Testis (tissue), 2 donors: ENCODE measurements at regions not wholly inside any gene's neighbourhood (a gene's known extent, or its start where the extent isn't known, plus 50 kb on each side); places are given as distances from the start of the nearest gene placed in this dataset.

ENCODE experiments used
- DNase-seq: peaks from one replicate; pipeline ENCODE4 v3.0.0-alpha.2; 2019
- H3K27ac ChIP-seq, 2 donors: fragments of 200-600 bp; sonication (generic); one replicate each; pipeline ENCODE4 v1.5.1; 2019
- H3K27me3 ChIP-seq: fragments of 200-600 bp; sonication (generic); one replicate; pipeline ENCODE4 v1.5.1; 2019
- H3K36me3 ChIP-seq: fragments of 200-600 bp; sonication (generic); one replicate; pipeline ENCODE4 v1.5.1; 2017; ENCODE audit warnings: low read depth; ENCODE audit errors: missing control alignments
- H3K4me1 ChIP-seq: fragments of 200-600 bp; sonication (generic); one replicate; pipeline ENCODE4 v1.5.1; 2019
- H3K4me3 ChIP-seq, 2 donors: fragments of 200-600 bp; sonication (generic); one replicate each; pipeline ENCODE4 v1.5.1; 2017 to 2019
- H3K9me3 ChIP-seq: fragments of 200-600 bp; sonication (generic); one replicate; pipeline ENCODE4 v1.5.1; 2017
- CTCF ChIP-seq, 3 experiments: fragments of 450-650 bp in 2 of 3; fragments of 200-600 bp in 1 of 3; sonication (generic) in 1 of 3; IDR thresholded peaks; one replicate each; pipeline ENCODE4 v1.5.1; 2016 to 2019; ENCODE audit warnings: antibody characterized with exemption in 3 of 3, mild to moderate bottlenecking in 2 of 3, moderate library complexity in 1 of 3
- POLR2A ChIP-seq: fragments of 450-650 bp; IDR thresholded peaks from one replicate; pipeline ENCODE4 v1.6.1; 2017; ENCODE audit warnings: antibody characterized with exemption, mild to moderate bottlenecking, moderate library complexity
- WGBS, 2 donors: methylation state at CpG; one replicate each; pipeline ENCODE4 v1.1.5; 2018; 5-methylcytosine and 5-hydroxymethylcytosine counted together
- intact Hi-C: fragments of 100-400 bp; cut with DNase I; formaldehyde crosslinking; loops from one replicate; pipeline ENCODE4 v1.15.1; 2023; ENCODE audit warnings: low total_unique reads

GRCh38 chr2:173831312-173832229, 133.6 kb downstream of the SP3 start:
- WGBS, 2 donors: 32 to 49% methylated on average over 8 to 11 of the region's 11 CpGs
- H3K36me3 ChIP-seq: no peaks in the 10 kb centered on the region
- H3K27me3 ChIP-seq: no peaks in the 10 kb centered on the region
- H3K4me1 ChIP-seq: peaks cover 17% of the 10 kb centered on the region
- no peaks in the 10 kb centered on the region for H3K9me3 ChIP-seq
- no peak overlapping the region for H3K4me3 ChIP-seq
- intact Hi-C loops: no loop called here
- peak overlapping the region in 1 of 2 donors; percentile 28 for H3K27ac ChIP-seq
- DNase-seq: peak; percentile 76
- TF ChIP-seq POLR2A: no peak
- TF ChIP-seq CTCF (IDR thresholded peaks at IDR 0.05): no peak

GRCh38 chr2:173834141-173834540, 131.0 kb downstream of the SP3 start:
- Histone ChIP-seq H3K4me3 (no peak overlapping the region), H3K9me3 (no peaks in the 10 kb centered on the region), H3K36me3 (no peaks in the 10 kb centered on the region), H3K4me1 (peaks cover 17% of the 10 kb centered on the region), H3K27ac (no peak overlapping the region), H3K27me3 (no peaks in the 10 kb centered on the region)
- no peak for DNase-seq
- intact Hi-C loops: no loop called here
- no peak for TF ChIP-seq POLR2A
- TF ChIP-seq CTCF (IDR thresholded peaks at IDR 0.05): no peak
- WGBS, 2 donors: 84 to 92% methylated on average over 2 of the region's 2 CpGs

DNA sequence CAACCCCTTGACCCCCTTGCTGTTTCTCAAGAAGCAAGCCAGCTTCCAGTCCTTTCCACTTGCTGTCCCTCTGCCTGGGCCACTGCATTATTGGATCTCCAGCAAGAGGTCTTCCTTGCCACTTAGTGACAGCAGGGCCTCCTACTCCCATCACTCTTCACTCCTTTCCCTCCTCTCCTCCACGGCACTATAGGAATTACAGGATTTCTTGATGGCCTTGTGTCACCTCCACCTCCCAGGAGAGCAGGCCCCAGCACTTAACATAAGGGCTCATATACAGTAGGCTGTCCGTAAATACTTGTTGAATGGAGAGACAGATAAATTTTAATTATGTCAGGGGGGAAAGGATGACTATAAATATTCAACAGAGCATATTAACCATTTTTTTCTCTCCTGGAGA, 129.4 kb downstream of the SP3 start:
- Histone ChIP-seq H3K9me3 (no peaks in the 10 kb centered on the region), H3K27me3 (no peaks in the 10 kb centered on the region), H3K4me1 (peaks cover 14% of the 10 kb centered on the region), H3K36me3 (no peaks in the 10 kb centered on the region), H3K4me3 (no peak overlapping the region), H3K27ac (no peak overlapping the region)
- intact Hi-C loops: no loop called here
- whole genome bisulfite sequencing, 2 donors: 85 to 91% methylated on average over 2 of the region's 2 CpGs
- TF ChIP-seq POLR2A (no peak), CTCF (IDR thresholded peaks at IDR 0.05) (no peak)
- no peak for DNase-seq

GRCh38 chr2:173841110-173841509, 124.1 kb downstream of the SP3 start:
- no peaks in the 10 kb centered on the region for H3K36me3 ChIP-seq
- no peaks in the 10 kb centered on the region for H3K27me3 ChIP-seq
- intact Hi-C loops: no loop called here
- no peaks in the 10 kb centered on the region for H3K9me3 ChIP-seq
- no peak overlapping the region for H3K27ac ChIP-seq
- no peak overlapping the region for H3K4me3 ChIP-seq
- TF ChIP-seq POLR2A (no peak), CTCF (IDR thresholded peaks at IDR 0.05) (no peak)
- no peak for DNase-seq
- H3K4me1 ChIP-seq: no peaks in the 10 kb centered on the region

GRCh38 chr2:173843526-173843925, 121.6 kb downstream of the SP3 start:
- no peaks in the 10 kb centered on the region for H3K9me3 ChIP-seq
- 86% methylated on average over 6 of the region's 6 CpGs for WGBS, 2 donors
- H3K4me1 ChIP-seq: no peaks in the 10 kb centered on the region
- no peaks in the 10 kb centered on the region for H3K27me3 ChIP-seq
- H3K27ac ChIP-seq: no peak overlapping the region
- intact Hi-C loops: no loop called here
- H3K36me3 ChIP-seq: no peaks in the 10 kb centered on the region
- no peak for TF ChIP-seq CTCF (IDR thresholded peaks at IDR 0.05)
- no peak for TF ChIP-seq POLR2A
- DNase-seq: no peak
- no peak overlapping the region for H3K4me3 ChIP-seq
